Vagina (tissue), 2 donors: ENCODE measurements at regions not wholly inside any gene's neighbourhood (a gene's known extent, or its start where the extent isn't known, plus 50 kb on each side); places are given as distances from the start of the nearest gene placed in this dataset.

Source experiments
- DNase-seq, 2 donors: peaks; one replicate each; pipeline ENCODE4 v3.0.0-alpha.2; 2017; ENCODE audit errors: extremely low spot score in 2 of 2
- H3K27ac ChIP-seq: fragments of 200-600 bp; sonication (generic); one replicate; pipeline ENCODE4 v1.5.1; 2019
- H3K27me3 ChIP-seq: fragments of 200-600 bp; sonication (generic); one replicate; pipeline ENCODE4 v1.5.1; 2019
- H3K36me3 ChIP-seq, 2 donors: fragments of 200-600 bp; sonication (generic); one replicate each; pipeline ENCODE4 v1.5.1; 2017 to 2019
- H3K4me1 ChIP-seq: fragments of 200-600 bp; sonication (generic); one replicate; pipeline ENCODE4 v1.5.1; 2019
- H3K4me3 ChIP-seq, 2 donors: fragments of 200-600 bp; sonication (generic); 1 replicate in 1 of 2; 2 replicates in 1 of 2; pipeline ENCODE4 v1.5.1; 2016 to 2019
- H3K9me3 ChIP-seq: fragments of 200-600 bp; sonication (generic); one replicate; pipeline ENCODE4 v1.5.1; 2019
- POLR2A ChIP-seq, 2 donors: fragments of 450-650 bp; IDR thresholded peaks; one replicate each; pipeline ENCODE4 v1.6.1; 2017; ENCODE audit warnings: antibody characterized with exemption in 2 of 2, mild to moderate bottlenecking in 2 of 2, moderate library complexity in 2 of 2
- POLR2AphosphoS5 ChIP-seq, 2 donors: sonication (generic); formaldehyde crosslinking; IDR thresholded peaks; one replicate each; pipeline ENCODE4 v1.9.0; 2017; ENCODE audit warnings: antibody characterized with exemption in 2 of 2, mild to moderate bottlenecking in 2 of 2, low read depth in 1 of 2; ENCODE audit not compliant: insufficient read depth in 1 of 2
- intact Hi-C: fragments of 100-400 bp; cut with DNase I; formaldehyde crosslinking; loops from one replicate; pipeline ENCODE4 v1.15.1; 2023
- TF ChIP-seq, protein P1 (sequence below), 3 experiments: fragments of 450-650 bp in 2 of 3; fragments of 200-600 bp in 1 of 3; sonication (generic) in 1 of 3; IDR thresholded peaks; one replicate each; pipeline ENCODE4 v1.5.1; 2017 to 2019; ENCODE audit warnings: antibody characterized with exemption in 3 of 3, mild to moderate bottlenecking in 2 of 3, moderate library complexity in 2 of 3

DNA sequence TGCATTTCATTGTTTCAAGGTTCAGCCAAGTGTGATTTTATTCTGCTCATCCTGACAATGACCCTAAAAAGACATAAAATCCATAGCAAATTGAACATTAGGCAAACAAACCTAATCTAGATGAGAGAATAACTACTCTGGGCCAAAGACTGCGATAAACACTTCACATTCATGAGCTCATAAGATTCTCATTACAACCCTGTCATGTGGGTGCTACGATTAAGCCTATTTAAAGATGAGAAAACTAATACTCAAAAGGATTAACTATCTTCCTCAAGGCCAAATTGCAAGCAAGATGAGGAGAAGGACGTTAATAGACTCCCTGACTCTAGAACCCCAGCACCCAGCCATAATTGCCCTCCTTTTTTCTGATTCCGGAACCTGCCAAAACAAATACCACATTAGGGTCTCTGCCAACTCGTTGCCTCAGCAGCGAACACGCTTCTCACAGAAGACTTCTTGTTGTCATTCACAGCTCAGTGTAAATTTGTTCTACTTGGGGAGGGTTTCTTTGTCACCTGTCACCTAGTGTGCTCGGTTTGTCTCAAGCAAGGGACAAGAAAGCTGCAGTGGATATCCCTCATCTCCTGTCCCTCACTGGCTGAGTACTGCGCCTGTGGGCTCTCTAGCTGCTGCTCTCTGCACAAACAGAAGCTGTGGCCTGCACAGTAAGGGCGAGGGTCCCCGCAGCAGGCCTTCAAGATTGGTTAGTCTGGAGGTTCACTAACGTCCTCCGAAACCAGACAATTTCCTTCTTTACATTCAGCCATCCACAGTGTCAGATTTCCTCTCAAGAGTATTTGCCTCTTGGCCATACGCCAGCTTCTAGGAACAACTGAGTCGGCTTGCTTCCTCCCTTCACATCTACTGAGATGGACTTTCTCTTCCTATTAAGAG is 200.0 kb upstream of the UBE2E2 start:
- Histone ChIP-seq H3K27me3 (no peaks in the 10 kb centered on the region), H3K4me3 (no peak overlapping the region), H3K27ac (no peak overlapping the region), H3K36me3 (no peaks in the 10 kb centered on the region), H3K4me1 (peaks cover 5% of the 10 kb centered on the region), H3K9me3 (no peaks in the 10 kb centered on the region)
- no peak for DNase-seq
- no peak for TF ChIP-seq POLR2AphosphoS5 (IDR thresholded peaks at IDR 0.05; ENCODE audit: insufficient read depth in 1 of 2, low read depth in 1 of 2)
- TF ChIP-seq, protein P1, sequence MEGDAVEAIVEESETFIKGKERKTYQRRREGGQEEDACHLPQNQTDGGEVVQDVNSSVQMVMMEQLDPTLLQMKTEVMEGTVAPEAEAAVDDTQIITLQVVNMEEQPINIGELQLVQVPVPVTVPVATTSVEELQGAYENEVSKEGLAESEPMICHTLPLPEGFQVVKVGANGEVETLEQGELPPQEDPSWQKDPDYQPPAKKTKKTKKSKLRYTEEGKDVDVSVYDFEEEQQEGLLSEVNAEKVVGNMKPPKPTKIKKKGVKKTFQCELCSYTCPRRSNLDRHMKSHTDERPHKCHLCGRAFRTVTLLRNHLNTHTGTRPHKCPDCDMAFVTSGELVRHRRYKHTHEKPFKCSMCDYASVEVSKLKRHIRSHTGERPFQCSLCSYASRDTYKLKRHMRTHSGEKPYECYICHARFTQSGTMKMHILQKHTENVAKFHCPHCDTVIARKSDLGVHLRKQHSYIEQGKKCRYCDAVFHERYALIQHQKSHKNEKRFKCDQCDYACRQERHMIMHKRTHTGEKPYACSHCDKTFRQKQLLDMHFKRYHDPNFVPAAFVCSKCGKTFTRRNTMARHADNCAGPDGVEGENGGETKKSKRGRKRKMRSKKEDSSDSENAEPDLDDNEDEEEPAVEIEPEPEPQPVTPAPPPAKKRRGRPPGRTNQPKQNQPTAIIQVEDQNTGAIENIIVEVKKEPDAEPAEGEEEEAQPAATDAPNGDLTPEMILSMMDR (IDR thresholded peaks at IDR 0.05): no peak
- no peak for TF ChIP-seq POLR2A (IDR thresholded peaks at IDR 0.05)
- intact Hi-C loops: no loop called here

DNA sequence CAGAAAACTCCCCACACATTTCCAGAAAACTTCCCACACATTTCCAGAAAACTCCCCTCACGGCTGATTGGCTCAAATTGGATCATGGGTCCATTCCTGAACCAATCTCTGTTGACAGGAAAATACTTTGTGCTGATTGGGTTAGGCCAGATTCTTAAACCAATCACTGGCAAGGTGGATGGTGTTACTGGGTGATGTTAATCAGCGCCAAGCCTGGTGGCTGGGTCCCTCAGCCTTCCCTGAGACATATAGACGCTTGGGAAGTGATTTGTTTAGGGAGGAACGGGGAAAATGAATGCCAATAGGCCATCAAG is 199.4 kb upstream of the UBE2E2 start:
- intact Hi-C loops: no loop called here
- H3K27ac ChIP-seq: no peak overlapping the region
- no peak for TF ChIP-seq POLR2AphosphoS5 (IDR thresholded peaks at IDR 0.05; ENCODE audit: insufficient read depth in 1 of 2, low read depth in 1 of 2)
- TF ChIP-seq POLR2A (IDR thresholded peaks at IDR 0.05): no peak
- TF ChIP-seq, protein P1 (IDR thresholded peaks at IDR 0.05): no peak

DNA sequence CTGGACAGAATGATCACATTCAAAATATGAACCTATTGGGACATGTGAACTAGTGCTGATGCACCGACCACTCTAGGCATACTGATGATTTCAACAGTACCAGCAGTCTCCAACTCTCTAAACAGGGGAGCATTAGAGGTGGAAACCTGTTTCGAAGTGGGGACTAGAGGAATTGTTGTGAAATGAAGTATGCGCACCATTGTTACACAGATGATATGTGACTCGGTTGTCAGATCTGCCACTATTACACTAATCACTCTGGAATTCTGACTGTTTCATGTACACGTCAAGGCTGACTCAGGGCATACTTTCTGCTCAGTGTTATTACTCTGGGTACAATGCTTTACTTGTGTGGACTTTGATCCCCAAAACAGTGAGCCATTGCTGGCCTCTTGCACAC is 198.2 kb upstream of the UBE2E2 start:
- Histone ChIP-seq H3K27ac (no peak overlapping the region), H3K36me3 (no peaks in the 10 kb centered on the region), H3K4me3 (no peak overlapping the region), H3K27me3 (no peaks in the 10 kb centered on the region), H3K9me3 (no peaks in the 10 kb centered on the region), H3K4me1 (peaks cover 5% of the 10 kb centered on the region)
- intact Hi-C loops: no loop called here
- TF ChIP-seq POLR2A (IDR thresholded peaks at IDR 0.05) (no peak), POLR2AphosphoS5 (IDR thresholded peaks at IDR 0.05; ENCODE audit: insufficient read depth in 1 of 2, low read depth in 1 of 2) (no peak)
- TF ChIP-seq, protein P1 (IDR thresholded peaks at IDR 0.05): no peak
- no peak for DNase-seq

More for the DNA sequence above, 199.4 kb upstream of the UBE2E2 start:
- Histone ChIP-seq H3K9me3 (no peaks in the 10 kb centered on the region), H3K4me1 (peaks cover 5% of the 10 kb centered on the region), H3K4me3 (no peak overlapping the region), H3K36me3 (no peaks in the 10 kb centered on the region), H3K27me3 (no peaks in the 10 kb centered on the region)
- no peak for DNase-seq

DNA sequence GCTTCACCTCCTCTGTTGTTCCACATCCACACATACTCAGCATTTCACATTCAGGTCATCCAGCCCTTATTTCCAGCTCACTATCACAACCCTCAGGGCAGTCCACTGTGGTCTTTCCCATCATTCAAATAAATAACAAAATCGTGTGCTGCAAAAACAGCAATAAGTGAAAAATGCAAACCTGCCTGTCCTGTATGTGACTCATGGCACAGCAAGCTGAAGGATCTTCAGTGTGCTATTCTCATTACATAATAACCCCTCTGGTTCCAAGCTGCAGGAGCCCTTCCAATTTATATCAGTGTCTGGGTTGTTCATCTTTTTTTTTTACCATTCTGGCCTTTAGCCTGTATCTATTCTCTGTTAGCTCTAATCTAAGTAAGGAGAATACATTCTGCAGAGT is 185.3 kb upstream of the UBE2E2 start:
- intact Hi-C loops: loop anchor here (5.0 kb wide), 1 partner anchor 84 kb away; no protein-coding TSS in a partner anchor
- no peaks in the 10 kb centered on the region for H3K9me3 ChIP-seq
- no peaks in the 10 kb centered on the region for H3K27me3 ChIP-seq
- TF ChIP-seq POLR2AphosphoS5 (IDR thresholded peaks at IDR 0.05; ENCODE audit: insufficient read depth in 1 of 2, low read depth in 1 of 2) (no peak), POLR2A (IDR thresholded peaks at IDR 0.05) (no peak)
- TF ChIP-seq, protein P1 (IDR thresholded peaks at IDR 0.05): no peak
- H3K27ac ChIP-seq: no peak overlapping the region
- H3K4me1 ChIP-seq: peaks cover 21% of the 10 kb centered on the region
- H3K36me3 ChIP-seq: no peaks in the 10 kb centered on the region
- H3K4me3 ChIP-seq: no peak overlapping the region
- DNase-seq: no peak
